Mononuclear cell (primary cell): ENCODE measurements at regions not wholly inside any gene's neighbourhood (a gene's known extent, or its start where the extent isn't known, plus 50 kb on each side); places are given as distances from the start of the nearest gene placed in this dataset.

Source experiments
- H3K27me3 ChIP-seq: 2 replicates; pipeline ENCODE4 v1.6.0; 2011; ENCODE audit warnings: low read length, control low read depth; ENCODE audit not compliant: insufficient read depth
- H3K4me1 ChIP-seq: 2 replicates; pipeline ENCODE4 v1.5.1; 2011; ENCODE audit warnings: mild to moderate bottlenecking, low read length, control low read depth; ENCODE audit not compliant: insufficient read depth
- H3K4me3 ChIP-seq: 2 replicates; pipeline ENCODE4 v1.5.1; 2011; ENCODE audit warnings: mild to moderate bottlenecking, low read length, moderate library complexity
- H3K9me3 ChIP-seq: 2 replicates; pipeline ENCODE4 v1.5.1; 2011; ENCODE audit warnings: low read depth, mild to moderate bottlenecking, control low read depth, low read length

DNA sequence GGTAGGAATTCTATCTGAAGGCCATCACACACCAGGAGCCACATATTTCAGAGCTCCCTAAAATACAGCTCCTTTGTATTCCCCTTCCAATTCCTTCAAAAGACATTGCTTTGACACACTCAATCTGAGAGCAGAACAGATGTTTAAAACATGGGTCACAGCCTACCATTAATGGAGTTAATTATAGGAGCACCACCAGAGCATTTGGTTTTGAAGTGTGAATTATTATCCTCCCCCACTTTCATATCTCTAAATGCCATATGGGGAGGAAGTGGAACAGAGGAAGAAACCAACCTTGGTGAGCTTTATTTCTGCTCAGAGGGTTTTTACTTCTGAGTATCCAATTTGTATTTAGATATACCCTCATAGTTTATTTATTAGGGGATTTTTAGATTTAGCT lies 50.7 kb upstream of the TNFRSF21 start:
- H3K4me1 ChIP-seq = peaks cover 13% of the 10 kb centered on the region
- no peaks in the 10 kb centered on the region for H3K27me3 ChIP-seq
- no peak overlapping the region for H3K4me3 ChIP-seq
- H3K9me3 ChIP-seq = no peaks in the 10 kb centered on the region

DNA sequence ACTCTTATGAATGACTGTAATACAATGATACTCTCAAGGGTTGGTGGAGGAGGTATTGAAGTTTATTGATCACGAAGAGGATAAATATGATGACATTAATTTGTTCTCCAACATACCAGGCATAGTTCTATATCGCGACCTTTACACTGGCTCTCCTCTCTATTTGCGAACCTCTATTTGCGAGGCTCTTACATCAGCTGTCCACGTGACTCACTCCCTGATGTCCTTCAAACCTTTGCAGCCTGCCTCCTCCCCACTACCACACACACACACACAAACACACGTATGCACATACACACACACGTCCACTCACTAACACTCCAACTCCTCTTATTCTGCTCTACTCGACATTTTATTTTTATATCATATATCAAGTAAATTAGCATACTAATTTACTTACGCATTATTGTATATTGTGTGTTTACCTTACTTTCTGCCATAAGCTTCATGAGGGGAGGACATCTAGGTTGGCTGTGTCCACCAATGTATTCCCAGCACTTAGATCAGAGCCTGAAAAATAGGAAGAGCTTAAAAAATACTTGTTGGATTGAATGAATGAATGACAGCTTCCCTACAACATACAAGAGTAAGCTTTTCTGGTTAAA lies 53.3 kb upstream of the TNFRSF21 start:
- H3K9me3 ChIP-seq = no peaks in the 10 kb centered on the region
- no peak overlapping the region for H3K4me3 ChIP-seq
- peaks cover 11% of the 10 kb centered on the region for H3K4me1 ChIP-seq
- no peaks in the 10 kb centered on the region for H3K27me3 ChIP-seq

GRCh38 chr6:47363736-47364135 lies 54.0 kb upstream of the TNFRSF21 start:
- no peak overlapping the region for H3K4me3 ChIP-seq
- peaks cover 11% of the 10 kb centered on the region for H3K4me1 ChIP-seq
- no peaks in the 10 kb centered on the region for H3K27me3 ChIP-seq
- H3K9me3 ChIP-seq = no peaks in the 10 kb centered on the region

DNA sequence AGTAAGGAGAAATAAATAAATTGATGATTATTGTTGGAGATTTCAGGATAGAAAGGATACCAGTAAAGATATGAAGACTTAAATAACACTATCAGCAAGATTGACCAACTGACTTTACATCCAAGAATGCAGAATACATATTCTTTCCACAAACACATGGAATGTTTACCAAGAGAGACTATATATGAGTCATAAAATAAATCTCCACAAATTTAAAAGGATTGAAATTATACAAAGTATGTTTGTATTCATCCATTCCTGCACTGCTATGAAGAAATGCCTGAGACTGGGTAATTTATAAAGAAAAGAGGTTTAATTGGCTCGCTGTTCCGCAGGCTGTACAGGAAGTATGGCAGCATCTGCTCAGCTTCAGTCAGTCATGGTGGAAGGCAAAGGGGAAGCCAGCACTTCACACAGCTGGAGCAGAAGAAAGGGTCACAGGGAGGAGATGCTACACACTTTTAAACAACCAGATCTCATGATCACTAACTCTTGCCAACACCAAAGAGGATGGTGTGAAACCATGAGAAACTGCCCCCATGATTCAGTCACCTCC lies 56.7 kb upstream of the TNFRSF21 start:
- Histone ChIP-seq H3K27me3 (no peaks in the 10 kb centered on the region), H3K9me3 (no peaks in the 10 kb centered on the region), H3K4me1 (no peaks in the 10 kb centered on the region), H3K4me3 (no peak overlapping the region)

- Histone ChIP-seq H3K27me3 (no peaks in the 10 kb centered on the region), H3K9me3 (no peaks in the 10 kb centered on the region), H3K4me3 (no peak overlapping the region), H3K4me1 (peaks cover 7% of the 10 kb centered on the region)
Measured at GRCh38 chr6:47371139-47371869, 61.6 kb upstream of the TNFRSF21 start.

DNA sequence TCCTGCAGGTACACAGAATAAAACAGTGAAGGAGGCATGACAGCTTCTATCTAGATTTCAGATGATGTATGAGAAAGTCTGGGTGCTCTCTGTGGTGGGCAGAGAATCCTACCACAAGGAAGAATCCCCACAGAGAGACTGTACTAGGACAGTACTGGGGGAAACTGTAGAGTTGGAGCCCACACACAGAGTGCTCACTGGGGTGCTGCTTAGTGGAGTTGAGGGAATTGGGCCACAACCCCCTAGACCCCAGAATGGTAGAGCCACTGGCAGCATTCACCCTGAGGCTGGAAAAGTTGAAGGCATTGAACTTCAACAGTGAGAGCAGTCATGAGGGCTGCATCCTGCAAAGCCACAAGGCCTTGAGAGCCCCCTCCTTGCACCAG lies 62.2 kb upstream of the TNFRSF21 start:
- Histone ChIP-seq H3K27me3 (no peaks in the 10 kb centered on the region), H3K4me1 (peaks cover 7% of the 10 kb centered on the region), H3K9me3 (no peaks in the 10 kb centered on the region), H3K4me3 (no peak overlapping the region)

GRCh38 chr6:47372318-47372717 lies 62.6 kb upstream of the TNFRSF21 start:
- peaks cover 7% of the 10 kb centered on the region for H3K4me1 ChIP-seq
- no peaks in the 10 kb centered on the region for H3K27me3 ChIP-seq
- H3K4me3 ChIP-seq = no peak overlapping the region
- H3K9me3 ChIP-seq = no peaks in the 10 kb centered on the region

GRCh38 chr6:47375426-47375825 lies 65.7 kb upstream of the TNFRSF21 start:
- H3K4me3 ChIP-seq = no peak overlapping the region
- H3K27me3 ChIP-seq = no peaks in the 10 kb centered on the region
- H3K9me3 ChIP-seq = no peaks in the 10 kb centered on the region
- peaks cover 22% of the 10 kb centered on the region for H3K4me1 ChIP-seq

- Histone ChIP-seq H3K27me3 (no peaks in the 10 kb centered on the region), H3K4me3 (no peak overlapping the region), H3K4me1 (peaks cover 22% of the 10 kb centered on the region), H3K9me3 (no peaks in the 10 kb centered on the region)
Measured at GRCh38 chr6:47376930-47377329, 67.2 kb upstream of the TNFRSF21 start.

DNA sequence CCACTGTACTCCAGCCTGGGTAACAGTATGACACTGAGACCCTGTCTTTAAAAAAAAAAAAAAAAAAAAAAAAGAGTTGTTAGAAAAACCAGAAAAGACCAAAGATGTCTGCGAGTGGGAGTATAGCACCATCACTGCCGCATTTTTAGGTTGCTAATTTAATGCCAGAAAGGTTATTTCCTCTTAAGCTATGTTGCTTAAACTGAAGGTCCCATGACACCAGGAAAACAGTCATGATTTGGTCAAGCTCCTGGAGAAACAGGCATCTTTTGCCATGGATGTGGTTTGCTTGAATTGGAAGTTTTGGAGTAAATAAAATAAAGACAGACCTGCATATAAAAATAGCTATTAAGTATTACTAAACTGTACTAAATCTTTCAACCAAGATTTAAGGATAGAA lies 68.3 kb upstream of the TNFRSF21 start:
- no peaks in the 10 kb centered on the region for H3K9me3 ChIP-seq
- peaks cover 22% of the 10 kb centered on the region for H3K4me1 ChIP-seq
- no peaks in the 10 kb centered on the region for H3K27me3 ChIP-seq
- H3K4me3 ChIP-seq = no peak overlapping the region

- H3K4me3 ChIP-seq = no peak overlapping the region
- no peaks in the 10 kb centered on the region for H3K9me3 ChIP-seq
Measured at GRCh38 chr6:47379328-47379727, 69.6 kb upstream of the TNFRSF21 start.

DNA sequence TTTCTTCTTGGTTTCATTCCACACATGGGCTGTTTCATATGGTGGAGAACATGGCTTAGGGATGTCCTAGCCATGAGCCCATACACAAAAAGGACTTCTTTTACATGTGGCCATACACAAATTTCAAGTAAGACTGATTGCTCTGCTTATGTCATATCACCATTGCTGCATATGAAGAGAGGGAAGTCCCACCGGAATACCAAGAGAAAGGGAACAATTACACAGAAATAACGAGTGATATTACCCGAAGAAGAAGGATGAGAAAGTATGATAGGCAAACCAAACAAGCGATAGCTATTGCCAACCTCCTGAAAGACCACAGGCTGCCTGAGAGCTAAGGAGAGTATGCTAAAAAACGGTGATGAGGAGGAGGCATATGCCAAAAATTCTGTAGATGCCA lies 70.5 kb upstream of the TNFRSF21 start:
- Histone ChIP-seq H3K27me3 (no peaks in the 10 kb centered on the region), H3K4me1 (peaks cover 17% of the 10 kb centered on the region), H3K4me3 (no peak overlapping the region), H3K9me3 (no peaks in the 10 kb centered on the region)

More at GRCh38 chr6:47379328-47379727, 69.6 kb upstream of the TNFRSF21 start:
- Histone ChIP-seq H3K27me3 (no peaks in the 10 kb centered on the region), H3K4me1 (peaks cover 22% of the 10 kb centered on the region)

DNA sequence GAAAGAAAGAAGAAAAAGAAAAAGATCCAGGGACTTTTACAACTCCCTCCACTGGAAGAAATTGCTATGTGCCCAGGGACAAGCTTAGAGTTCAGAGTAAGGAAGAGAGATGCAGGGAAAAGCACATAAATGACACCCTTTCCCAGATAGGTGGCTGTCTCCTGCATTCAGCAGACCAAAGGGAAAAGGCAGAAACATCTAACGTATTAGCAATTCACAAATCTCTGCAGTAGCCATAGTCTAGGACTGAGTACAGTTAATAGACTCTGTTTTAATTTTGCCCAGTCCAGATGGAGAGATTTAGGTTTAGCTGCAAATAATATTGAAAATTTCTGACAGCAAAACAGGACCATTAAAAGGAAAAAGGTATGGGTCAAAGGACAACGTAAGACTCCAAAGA lies 71.3 kb upstream of the TNFRSF21 start:
- peaks cover 15% of the 10 kb centered on the region for H3K4me1 ChIP-seq
- no peaks in the 10 kb centered on the region for H3K27me3 ChIP-seq
- H3K9me3 ChIP-seq = no peaks in the 10 kb centered on the region
- H3K4me3 ChIP-seq = no peak overlapping the region

- Histone ChIP-seq H3K4me1 (peaks cover 9% of the 10 kb centered on the region), H3K4me3 (no peak overlapping the region), H3K9me3 (no peaks in the 10 kb centered on the region), H3K27me3 (no peaks in the 10 kb centered on the region)
Measured at GRCh38 chr6:47383360-47383759, 73.7 kb upstream of the TNFRSF21 start.

GRCh38 chr6:47391675-47392074 lies 82.0 kb upstream of the TNFRSF21 start:
- H3K4me1 ChIP-seq = no peaks in the 10 kb centered on the region
- no peaks in the 10 kb centered on the region for H3K9me3 ChIP-seq
- H3K4me3 ChIP-seq = no peak overlapping the region
- H3K27me3 ChIP-seq = no peaks in the 10 kb centered on the region

GRCh38 chr6:47392251-47392650 lies 82.5 kb upstream of the TNFRSF21 start:
- no peaks in the 10 kb centered on the region for H3K27me3 ChIP-seq
- no peak overlapping the region for H3K4me3 ChIP-seq
- H3K4me1 ChIP-seq = no peaks in the 10 kb centered on the region
- H3K9me3 ChIP-seq = no peaks in the 10 kb centered on the region
